Epithelial cell of proximal tubule (primary cell): ENCODE measurements at regions not wholly inside any gene's neighbourhood (a gene's known extent, or its start where the extent isn't known, plus 50 kb on each side); places are given as distances from the start of the nearest gene placed in this dataset.

ENCODE experiments used
- DNase-seq: peaks from one replicate; pipeline ENCODE4 v3.0.0-alpha.2; 2011; ENCODE audit warnings: low read depth
- H3K4me3 ChIP-seq: 2 replicates; pipeline ENCODE4 v1.5.1; 2011; ENCODE audit warnings: low read depth, mild to moderate bottlenecking, low read length
- CTCF ChIP-seq: conservative IDR thresholded peaks from 2 replicates; pipeline ENCODE4 v1.5.1; 2012; ENCODE audit warnings: low read depth, mild to moderate bottlenecking, low read length

GRCh38 chrX:138946926-138947325 is 235.4 kb upstream of the FGF13 start:
- H3K4me3 ChIP-seq: no peak overlapping the region
- TF ChIP-seq CTCF: no peak
- no peak for DNase-seq

GRCh38 chrX:138945219-138945618 is 233.7 kb upstream of the FGF13 start:
- DNase-seq: no peak
- TF ChIP-seq CTCF: no peak
- H3K4me3 ChIP-seq: no peak overlapping the region

GRCh38 chrX:138939038-138939437 is 227.5 kb upstream of the FGF13 start:
- no peak overlapping the region for H3K4me3 ChIP-seq
- no peak for DNase-seq
- TF ChIP-seq CTCF: no peak

- no peak overlapping the region for H3K4me3 ChIP-seq
- DNase-seq: no peak
Observed at GRCh38 chrX:138938003-138938402, 226.5 kb upstream of the FGF13 start.

GRCh38 chrX:138931212-138931611 is 219.7 kb upstream of the FGF13 start:
- H3K4me3 ChIP-seq: no peak overlapping the region
- no peak for DNase-seq
- TF ChIP-seq CTCF: no peak

More at GRCh38 chrX:138938003-138938402, 226.5 kb upstream of the FGF13 start:
- TF ChIP-seq CTCF: no peak

- DNase-seq: no peak
- no peak for TF ChIP-seq CTCF
- H3K4me3 ChIP-seq: no peak overlapping the region
Observed at GRCh38 chrX:138930583-138930945, 219.0 kb upstream of the FGF13 start.

- H3K4me3 ChIP-seq: no peak overlapping the region
- DNase-seq: no peak
- TF ChIP-seq CTCF: no peak
Observed at GRCh38 chrX:138929926-138930582, 218.5 kb upstream of the FGF13 start.
